Hindlimb muscle (tissue), 1 donor: ENCODE measurements at regions not wholly inside any gene's neighbourhood (a gene's known extent, or its start where the extent isn't known, plus 50 kb on each side); places are given as distances from the start of the nearest gene placed in this dataset.
"Not testable (repeated sequence)": the region's sequence is repeated elsewhere in the genome, so short reads cannot be mapped to it uniquely, and the experiment has no call there.

Experiments
- DNase-seq: peaks from one replicate; pipeline ENCODE4 v3.0.0-alpha.2; 2013

DNA sequence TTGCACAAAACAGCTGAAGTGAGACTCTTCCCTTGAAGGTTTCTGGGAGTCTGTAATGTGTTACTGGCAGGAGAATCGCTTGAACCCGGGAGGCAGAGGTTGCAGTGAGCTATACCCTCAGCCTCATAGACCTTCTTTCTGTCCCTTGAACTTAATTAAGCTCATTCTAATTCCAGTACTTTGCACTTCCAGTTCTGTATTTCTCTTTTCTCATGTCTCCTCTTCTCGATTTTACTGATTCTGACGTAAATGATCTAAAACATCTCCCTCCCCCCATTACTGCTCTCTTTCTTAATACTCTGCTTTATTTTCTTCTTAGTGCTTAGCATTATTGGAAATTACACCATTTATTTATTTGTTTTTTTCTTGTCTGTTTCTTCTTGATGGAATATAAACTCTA lies 165.4 kb upstream of the P2RY1 start:
- DNase-seq = no peak

DNA sequence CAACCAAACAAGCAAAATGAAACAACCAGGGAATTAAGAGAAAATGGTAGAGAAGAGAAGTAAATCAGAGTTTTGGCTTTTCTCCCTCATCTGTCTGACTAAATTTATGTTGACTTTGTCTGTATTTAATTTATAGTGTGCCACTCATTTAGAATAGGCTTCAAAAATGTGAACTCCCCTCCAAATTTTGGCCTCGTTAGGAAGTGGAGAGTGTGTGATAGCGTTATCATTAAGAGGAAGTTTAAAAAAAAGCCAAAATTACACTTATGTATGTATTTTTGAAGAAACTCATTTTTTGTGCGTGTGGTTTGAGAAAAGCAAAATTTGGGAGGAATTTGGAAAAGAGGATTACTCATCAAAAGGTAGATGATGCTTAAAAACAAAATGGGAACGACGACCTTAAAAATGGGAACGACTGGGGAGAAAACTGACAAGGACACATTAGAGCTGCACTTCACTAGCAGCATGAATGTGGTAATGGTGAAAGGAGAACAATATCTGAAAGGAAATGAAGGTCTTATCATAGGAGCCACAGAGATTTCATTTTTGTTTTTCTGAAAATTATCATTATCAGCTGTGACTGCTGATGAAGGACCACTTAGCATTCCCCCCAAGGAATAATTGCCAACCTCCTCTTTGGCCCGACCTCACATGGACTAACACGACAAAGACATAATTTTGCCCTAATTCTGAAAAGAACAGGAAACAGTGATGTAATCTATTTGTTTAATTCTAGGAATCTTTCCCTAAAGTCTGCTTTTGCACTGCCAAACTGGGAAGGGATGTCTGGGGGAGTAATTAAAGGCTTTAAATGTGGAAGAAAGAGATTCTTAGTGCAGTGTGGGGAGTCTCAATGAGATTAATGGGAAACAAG lies 163.2 kb upstream of the P2RY1 start:
- peak; percentile 20 for DNase-seq

GRCh38 chr3:152672320-152672649 lies 162.6 kb upstream of the P2RY1 start:
- no peak for DNase-seq

DNA sequence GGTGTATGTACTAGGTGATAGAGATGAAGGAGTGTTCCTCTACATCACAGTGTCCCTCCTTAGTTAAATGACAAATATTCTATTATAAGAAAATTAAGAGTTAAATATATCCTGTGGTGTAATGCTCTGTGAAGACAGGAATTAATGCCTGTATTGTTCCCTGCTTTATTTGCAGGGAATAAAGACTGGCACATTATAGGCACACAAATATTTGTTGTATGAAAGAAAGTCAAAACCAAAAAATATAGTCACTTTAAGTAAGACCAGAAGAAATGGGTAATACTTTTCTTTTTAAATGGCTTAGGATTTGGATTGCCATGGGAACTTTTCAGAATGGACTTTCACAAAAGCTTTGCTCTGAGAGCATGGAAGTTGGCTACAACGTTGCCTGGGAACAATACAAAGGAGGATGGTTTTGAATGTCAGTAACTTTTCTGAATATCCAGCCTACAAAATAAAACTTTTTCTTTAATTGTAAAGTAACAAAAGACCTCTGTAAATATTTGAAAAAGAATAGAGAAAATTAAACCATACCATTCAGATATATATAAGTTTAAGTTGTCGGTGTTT lies 158.0 kb upstream of the P2RY1 start:
- no peak for DNase-seq

DNA sequence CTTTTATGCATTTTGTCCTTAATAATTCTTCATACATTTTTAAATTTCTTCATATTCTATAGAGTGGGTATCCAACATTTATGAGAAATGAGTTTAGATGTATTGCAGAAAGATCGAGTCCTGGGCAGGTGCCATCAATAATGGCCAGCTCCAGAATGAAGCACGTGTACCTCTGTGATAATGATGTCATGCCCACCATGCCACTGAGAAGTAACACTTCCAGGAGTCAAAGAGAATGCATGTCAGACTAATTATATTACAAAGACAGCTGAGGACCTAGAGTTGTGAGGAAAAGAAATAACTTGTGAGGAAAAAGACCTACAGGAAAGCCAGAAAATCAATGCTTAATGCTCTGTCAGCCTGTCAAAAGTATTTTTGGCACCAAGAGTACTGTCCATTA lies 157.4 kb upstream of the P2RY1 start:
- no peak for DNase-seq

DNA sequence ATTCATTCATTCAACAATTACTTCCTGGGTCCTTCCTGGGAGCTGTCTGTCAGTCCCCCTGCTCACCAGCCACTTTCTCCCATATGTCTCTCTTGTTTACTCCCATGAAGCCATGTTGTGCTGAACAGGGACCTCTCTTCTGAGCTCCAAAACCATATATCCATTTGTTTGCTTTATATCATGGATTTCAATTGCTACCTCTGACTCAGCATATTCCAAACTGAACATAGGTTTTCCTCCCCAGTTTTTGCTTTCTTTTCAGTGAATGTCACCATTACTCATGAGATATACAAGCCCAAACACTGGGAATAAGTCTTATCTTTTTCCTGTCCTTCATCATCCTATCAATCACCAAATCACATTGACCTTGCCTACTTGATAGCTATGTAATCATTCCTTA lies 152.5 kb upstream of the P2RY1 start:
- no peak for DNase-seq

- DNase-seq = no peak
Measured at GRCh38 chr3:152683521-152683999, 151.4 kb upstream of the P2RY1 start.

- DNase-seq = no peak
Measured at GRCh38 chr3:152684279-152684678, 150.7 kb upstream of the P2RY1 start.

DNA sequence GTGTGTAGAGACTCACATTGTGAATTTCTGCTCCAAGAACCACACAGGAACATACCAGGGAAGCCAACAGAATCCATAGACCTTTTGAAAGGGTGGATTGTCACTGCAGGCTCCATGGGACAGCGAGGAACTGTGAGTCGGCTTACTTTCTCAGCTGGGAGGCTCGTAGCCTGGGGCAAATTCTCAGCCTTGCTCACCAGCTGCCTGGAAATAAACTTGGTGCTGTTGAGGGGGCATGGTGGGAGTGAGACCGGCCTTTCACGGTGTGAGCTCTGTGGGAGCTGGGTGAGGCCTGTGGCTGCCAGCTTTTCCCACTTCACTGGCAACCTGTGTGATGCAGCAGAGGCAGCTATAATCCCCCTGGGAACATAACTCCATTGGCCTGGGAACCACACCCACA lies 146.6 kb upstream of the P2RY1 start:
- DNase-seq = no peak

- DNase-seq = not testable (repeated sequence)
Measured at GRCh38 chr3:152692326-152692725, 142.6 kb upstream of the P2RY1 start.

DNA sequence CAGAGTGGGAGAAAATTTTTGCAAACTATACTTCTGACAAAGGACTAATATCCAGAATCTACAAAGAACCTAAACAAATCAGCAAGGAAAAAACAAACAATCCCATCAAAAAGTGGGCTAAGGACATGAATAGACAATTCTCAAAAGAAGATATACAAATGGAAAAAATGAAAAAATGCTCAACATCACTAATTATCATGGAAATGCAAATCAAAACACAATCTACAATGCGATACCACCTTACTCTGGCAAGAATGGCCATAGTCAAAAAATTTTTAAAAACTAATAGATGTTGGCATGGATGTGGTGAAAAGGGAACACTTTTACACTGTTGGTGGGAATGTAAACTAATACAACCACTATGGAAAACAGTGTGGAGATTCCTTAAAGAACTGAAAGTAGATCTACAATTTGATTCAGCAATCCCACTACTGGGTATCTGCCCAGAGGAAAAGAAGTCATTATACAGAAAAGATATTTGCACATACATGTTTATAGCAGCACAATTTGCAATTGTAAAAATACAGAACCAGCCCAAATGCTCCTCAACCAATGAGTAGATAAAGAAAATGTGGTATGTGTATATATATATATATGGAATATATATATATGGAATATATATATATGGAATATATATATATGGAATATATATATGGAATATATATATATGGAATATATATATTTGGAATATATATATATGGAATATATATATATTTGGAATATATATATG lies 141.2 kb upstream of the P2RY1 start:
- not testable (repeated sequence) for DNase-seq

- DNase-seq = no peak
Measured at GRCh38 chr3:152695840-152696239, 139.1 kb upstream of the P2RY1 start.

DNA sequence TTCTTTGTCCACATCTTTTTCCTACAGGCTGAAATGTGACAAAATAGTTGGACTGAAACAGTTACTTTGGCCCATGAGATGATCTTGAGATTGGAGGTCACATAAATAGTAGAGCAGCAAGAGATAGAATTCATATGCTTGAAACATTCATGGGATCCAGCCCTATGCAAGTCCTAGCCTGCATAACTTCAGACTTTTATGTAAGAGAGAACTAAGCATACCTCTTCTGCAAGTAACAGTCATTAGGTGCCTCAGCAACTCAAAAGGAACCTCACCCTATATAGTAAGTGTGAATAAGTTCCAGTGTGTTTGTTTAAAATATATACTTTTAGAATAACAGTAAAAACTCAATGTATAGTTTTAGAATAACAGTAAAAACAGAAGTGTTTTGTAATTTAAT lies 138.0 kb upstream of the P2RY1 start:
- DNase-seq = no peak

DNA sequence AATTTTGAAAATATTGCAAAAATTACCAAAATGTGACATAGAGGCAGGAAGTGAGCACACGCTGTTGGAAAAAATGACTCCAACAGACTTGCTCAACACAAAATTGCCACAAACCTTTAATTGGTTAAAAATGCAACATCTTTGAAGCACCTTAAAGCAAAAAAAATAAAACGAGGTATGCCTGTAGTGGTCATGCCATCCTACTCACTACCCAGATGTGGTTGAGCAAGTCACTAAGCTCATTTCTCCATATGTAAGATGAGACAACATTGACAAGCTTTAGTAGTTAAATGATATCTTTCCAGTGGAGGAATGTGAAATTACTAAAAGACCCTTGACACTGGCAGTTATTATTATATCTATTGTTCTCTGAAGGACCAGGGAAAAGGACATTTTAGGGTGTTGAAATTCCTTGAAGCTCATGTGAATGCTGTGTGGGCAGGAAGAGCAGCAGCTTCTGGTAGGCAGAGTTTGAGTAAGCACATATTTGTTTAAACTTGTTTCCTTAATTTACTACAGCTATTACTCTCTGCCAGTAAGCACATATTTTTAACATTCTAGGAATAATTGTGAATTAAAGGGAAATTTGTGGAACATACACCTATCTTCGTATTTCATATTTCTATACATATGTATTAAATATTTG lies 131.6 kb upstream of the P2RY1 start:
- no peak for DNase-seq

DNA sequence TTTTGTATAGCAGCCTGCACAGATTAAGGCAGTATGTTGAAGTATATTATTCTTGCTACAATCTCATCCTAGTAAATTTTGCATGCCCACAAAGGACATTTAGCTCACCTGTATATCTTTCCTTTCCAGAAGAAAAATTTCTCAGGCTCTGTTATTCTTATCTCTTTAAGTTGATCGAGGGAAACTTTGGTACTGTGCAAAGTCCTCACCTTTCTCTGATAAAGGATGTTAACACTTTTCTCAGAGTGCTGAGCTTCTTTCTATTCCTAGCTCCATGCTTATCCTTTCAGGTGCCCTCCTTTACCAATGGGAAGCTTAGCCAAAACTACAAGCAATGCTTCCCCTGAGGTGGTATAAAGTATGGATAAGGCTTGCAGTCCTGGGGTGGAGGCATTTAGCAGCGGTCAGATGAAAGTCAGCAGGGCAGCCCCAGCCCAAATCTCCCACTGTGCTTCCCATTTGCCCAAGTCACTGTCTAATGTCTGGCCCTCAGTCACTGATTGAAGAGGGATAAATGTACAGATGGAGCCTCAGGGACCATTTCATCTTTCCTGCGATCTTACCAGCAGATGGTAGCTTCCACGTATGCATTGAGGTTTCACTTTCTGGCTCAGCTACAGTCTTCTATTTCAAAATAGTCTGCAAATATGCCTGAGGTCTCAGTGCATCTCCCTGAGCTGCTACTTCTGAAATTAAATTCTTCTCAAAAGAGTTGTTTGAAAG lies 127.8 kb upstream of the P2RY1 start:
- DNase-seq = no peak

DNA sequence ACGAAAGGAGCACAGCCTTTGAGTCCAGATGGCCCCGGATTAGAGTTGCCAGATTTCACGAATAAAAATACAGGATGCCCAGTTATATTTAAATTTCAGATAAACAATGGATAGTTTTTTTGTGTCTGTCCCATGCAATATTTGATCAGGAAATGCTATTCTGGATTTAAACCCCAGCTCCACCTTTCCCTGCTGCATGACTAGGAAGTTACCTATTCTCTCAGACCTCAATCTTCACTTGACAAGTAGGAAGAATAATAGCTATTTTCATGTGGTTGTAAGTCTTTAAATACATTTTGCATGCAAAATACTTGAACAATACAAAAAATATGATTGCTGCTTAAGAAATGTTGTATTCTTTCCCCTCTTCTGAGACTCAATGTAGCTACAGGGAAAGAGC lies 125.3 kb upstream of the P2RY1 start:
- DNase-seq = no peak

GRCh38 chr3:152710549-152710948 lies 124.4 kb upstream of the P2RY1 start:
- DNase-seq = no peak

DNA sequence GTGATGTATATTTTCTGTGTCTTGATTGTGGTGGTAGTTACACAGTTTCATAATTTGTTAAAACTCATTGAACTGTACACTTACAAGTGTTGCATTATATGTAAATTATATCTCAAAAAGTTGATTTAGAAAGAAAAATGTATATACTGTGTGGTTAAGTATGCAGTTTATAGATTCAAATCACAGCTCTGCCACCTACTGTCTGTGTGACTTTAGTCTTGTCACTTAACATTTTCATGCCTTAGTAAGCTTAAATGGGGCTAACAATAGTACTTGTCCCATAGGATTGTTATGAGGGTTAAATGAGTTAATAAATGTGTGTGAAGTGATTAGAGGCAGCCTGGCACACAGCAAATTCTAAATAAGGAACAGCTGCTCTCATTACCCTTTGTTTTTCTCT lies 120.9 kb upstream of the P2RY1 start:
- no peak for DNase-seq

DNA sequence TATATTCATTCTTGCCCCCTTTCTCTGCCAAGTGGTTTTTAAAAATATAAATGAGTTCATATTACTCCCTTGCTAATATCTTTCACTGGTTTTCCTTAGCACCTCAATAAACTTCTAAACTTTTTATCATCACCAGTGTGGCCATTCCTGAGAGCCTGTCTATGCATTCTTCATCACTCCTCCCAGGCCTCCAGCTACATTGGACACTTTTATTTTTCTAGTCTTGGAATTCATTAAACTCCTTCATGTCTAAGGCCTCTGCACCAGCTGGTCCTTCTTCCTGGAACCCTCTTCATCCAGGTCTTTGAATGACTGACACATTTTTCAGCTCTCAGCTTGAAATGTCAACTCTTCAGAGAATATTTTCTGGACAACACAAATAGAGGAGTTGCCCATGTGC lies 120.4 kb upstream of the P2RY1 start:
- DNase-seq = no peak

- DNase-seq = no peak
Measured at GRCh38 chr3:152717252-152717651, 117.7 kb upstream of the P2RY1 start.

DNA sequence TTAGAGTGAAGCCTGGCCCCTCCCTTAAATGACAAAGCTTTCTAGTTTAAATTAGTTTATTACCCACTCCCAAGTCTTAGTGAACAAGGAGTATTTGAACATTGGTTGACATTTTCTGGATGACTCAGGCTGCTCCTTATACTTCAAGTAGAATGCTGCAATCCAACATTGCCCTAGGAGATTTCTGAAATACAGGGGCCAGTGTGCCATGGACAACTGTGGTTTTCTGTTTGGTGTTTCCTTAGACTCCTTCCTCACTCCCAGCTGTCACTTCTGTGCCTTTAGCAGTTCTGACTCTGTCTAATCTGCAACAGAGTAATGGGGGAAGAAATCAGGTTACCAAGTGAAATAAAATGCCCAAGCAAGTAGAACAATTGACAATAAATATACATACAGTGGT lies 116.1 kb upstream of the P2RY1 start:
- no peak for DNase-seq

- no peak for DNase-seq
Measured at GRCh38 chr3:152719264-152719663, 115.7 kb upstream of the P2RY1 start.
